ENCODE measurements at regions not wholly inside any gene's neighbourhood (a gene's known extent, or its start where the extent isn't known, plus 50 kb on each side); places are given as distances from the start of the nearest gene placed in this dataset.

DNA sequence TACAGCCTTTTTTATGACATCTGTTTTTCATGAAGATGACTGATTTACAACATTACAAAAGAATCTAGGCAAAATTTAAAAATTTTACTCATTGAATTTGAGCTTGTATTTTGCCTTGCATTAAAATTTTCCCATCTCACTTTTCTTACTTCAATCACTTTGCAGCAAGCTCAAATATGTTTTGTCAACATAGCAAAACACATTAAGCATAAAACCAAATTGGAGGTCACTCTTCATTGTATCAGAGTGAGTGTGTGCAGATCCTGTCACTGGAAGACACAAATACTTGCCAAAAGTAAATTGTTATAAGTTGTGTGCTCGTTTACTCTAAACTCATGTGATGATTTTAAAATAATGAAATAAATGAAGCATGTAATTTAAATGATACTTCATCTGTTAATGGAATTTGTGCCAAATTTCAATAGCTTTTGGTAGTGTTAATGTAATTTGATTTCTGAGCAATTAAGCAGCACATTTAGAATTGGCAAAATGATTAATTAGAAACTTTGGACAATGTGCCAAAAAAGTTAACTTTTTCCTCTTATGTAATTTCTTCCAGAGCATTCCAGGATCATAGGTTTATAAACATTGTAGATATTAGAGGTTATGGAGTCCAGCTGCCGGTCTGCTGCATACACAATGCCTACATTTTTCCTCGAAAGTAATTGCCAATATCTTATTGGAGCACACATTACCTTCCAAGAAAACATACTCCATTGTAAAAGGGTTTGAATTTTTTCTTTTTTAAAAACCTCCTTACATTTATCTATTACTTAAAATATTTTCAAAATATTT is 1078.2 kb upstream of the LRRTM3 start:
- DNase-seq = no peak

GRCh38 chr10:65858841-65859240 is 1067.0 kb upstream of the LRRTM3 start:
- DNase-seq = no peak

DNA sequence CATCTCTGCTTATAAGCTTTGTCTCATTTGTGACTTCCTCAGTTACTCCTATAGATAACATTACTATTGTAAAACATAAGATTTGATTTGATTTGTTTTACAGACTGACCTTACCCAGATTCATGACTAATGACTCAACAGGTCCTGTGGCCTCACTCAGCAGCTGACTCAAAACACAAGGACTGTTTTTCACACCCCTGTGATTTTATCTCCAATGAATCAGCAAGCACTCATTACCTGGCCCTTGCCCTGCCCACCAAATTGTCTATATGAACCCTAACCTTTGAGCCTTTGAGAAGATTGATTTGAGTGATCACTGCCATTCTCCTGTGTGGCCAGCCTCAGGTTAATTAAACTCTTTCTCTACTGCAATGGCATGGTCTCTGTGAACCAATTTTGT is 1064.6 kb upstream of the LRRTM3 start:
- DNase-seq = no peak

Data from NCI-H2081 (cell line).